HG03460 (cell line): ENCODE measurements at regions not wholly inside any gene's neighbourhood (a gene's known extent, or its start where the extent isn't known, plus 50 kb on each side); places are given as distances from the start of the nearest gene placed in this dataset.
"Not testable (repeated sequence)": the region's sequence is repeated elsewhere in the genome, so short reads cannot be mapped to it uniquely, and the experiment has no call there.

ENCODE experiments used
- ATAC-seq: cut with Tn5 transposase; IDR thresholded peaks from one replicate; pipeline ENCODE4 v1.9.1; 2021; ENCODE audit not compliant: unreplicated experiment

DNA sequence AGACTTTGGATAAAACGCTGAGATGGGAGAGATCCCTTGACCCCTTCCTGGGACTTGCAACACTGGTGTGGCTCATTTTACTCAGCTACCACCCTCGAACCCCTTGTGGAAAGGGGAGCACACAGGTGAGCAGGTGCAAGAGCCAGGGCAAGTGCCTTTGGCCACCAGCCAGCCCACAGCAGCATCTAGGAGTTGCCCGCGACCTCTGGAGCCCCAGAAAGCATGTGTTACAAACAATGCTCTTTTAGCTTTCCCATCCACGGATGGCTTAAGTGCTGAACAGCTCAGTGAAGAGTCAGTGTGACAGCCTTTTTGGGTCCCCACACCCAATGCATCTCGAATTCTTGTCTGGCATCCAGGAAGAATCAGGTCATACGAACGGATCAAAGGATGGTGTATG, 197.8 kb downstream of the MEMO1 start:
- ATAC-seq, result no peak

GRCh38 chr2:31812051-31812798, 198.6 kb downstream of the MEMO1 start:
- ATAC-seq, result peak; percentile 99

GRCh38 chr2:31811482-31811881, 199.3 kb downstream of the MEMO1 start:
- ATAC-seq, result no peak

- ATAC-seq, result no peak
Measured at GRCh38 chr2:31810200-31810917, 200.4 kb downstream of the MEMO1 start.

- no peak for ATAC-seq
Measured at GRCh38 chr2:31805688-31806087, 205.1 kb downstream of the MEMO1 start.

DNA sequence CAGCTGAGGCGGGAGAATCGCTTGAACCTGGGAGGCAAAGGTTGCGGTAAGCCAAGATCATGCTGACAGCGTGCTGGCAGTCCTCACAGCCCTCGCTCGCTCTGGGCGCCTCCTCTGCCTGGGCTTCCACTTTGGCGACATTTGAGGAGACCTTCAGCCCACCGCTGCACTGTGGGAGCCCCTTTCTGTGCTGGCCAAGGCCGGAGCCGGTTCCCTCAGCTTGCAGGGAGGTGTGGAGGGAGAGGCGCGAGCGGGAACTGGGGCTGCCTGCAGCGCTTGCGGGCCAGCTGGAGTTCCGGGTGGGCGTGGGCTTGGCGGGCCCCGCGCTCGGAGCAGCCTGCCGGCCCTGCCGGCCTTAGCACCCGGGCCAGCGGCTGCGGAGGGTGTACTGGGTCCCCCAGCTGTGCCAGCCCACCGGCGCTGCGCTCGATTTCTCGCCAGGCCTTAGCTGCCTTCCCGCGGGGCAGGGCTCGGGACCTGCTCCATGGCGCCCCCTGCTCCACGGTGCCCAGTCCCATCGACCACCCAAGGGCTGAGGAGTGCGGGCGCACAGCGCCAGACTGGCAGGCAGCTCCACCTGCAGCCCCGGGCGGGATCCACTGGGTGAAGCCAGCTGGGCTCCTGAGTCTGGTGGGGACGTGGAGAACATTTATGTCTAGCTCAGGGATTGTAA, 207.2 kb downstream of the MEMO1 start:
- not testable (repeated sequence) for ATAC-seq

DNA sequence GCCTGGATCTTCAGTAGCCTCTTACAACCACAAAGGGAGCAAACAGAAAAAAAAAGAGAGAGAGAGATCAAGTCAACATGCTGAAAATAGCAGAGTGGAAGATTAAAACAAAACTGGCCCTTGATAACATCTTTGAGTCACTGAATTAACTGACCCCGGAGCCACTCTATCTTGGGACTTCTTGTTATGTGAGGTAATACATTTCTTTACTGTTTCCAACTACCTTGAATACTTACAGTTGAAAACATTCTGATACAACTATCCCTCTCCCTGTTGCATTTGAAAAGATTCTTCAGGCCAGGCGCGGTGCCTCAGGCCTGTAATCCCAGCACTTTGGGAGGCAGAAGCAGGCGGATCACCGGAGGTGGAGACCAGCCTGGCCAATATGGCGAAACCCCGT, 208.1 kb downstream of the MEMO1 start:
- no peak for ATAC-seq

GRCh38 chr2:31799282-31799681, 211.5 kb downstream of the MEMO1 start:
- ATAC-seq, result not testable (repeated sequence)

GRCh38 chr2:31788273-31788672, 207.5 kb upstream of the SRD5A2 start:
- ATAC-seq, result no peak

GRCh38 chr2:31785876-31786275, 205.1 kb upstream of the SRD5A2 start:
- peak; percentile 86 for ATAC-seq

DNA sequence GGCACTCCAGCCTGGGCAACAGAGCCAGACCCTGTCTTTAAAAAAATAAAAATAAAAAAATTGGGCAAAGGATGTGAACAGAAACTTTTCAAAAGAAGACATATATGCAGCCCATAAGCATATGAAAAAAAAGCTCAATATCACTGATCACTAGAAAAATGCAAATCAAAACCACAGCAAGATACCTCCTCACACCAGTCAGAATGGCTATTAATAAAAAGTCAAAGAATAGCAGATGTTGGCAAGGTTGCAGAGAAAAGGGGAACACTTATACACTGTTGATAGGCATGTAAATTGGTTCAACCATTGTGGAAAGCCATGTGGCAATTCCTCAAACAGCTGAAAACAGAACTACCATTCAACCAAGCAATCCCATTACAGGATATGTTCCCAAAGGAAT, 204.1 kb upstream of the SRD5A2 start:
- no peak for ATAC-seq

- ATAC-seq, result not testable (repeated sequence)
Measured at GRCh38 chr2:31783446-31784091, 202.8 kb upstream of the SRD5A2 start.

DNA sequence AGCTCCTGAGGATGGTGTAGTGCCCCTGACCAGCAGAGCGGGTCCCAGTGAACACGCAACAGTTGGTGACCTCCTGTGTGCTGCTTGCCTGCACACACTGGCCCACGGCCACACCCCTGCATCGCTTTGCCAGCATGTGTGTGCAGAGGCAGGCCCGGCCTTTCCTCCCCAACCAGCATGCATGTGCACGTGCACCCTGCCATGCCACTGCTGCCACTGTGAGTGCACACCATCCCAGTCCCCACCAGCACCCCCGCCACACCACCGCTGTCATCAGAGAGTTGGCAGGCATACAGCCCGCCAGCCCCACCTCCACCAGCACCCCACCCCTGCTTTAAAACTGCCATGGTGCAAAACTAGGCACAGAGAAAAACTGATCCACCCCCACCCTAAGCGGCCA, 197.4 kb upstream of the SRD5A2 start:
- ATAC-seq, result no peak

GRCh38 chr2:31770741-31771140, 190.0 kb upstream of the SRD5A2 start:
- ATAC-seq, result no peak

- ATAC-seq, result no peak
Measured at GRCh38 chr2:31765078-31765945, 184.6 kb upstream of the SRD5A2 start.

- ATAC-seq, result no peak
Measured at GRCh38 chr2:31764169-31764568, 183.4 kb upstream of the SRD5A2 start.

- no peak for ATAC-seq
Measured at GRCh38 chr2:31762085-31762484, 181.3 kb upstream of the SRD5A2 start.

GRCh38 chr2:31757351-31757750, 176.6 kb upstream of the SRD5A2 start:
- ATAC-seq, result not testable (repeated sequence)

DNA sequence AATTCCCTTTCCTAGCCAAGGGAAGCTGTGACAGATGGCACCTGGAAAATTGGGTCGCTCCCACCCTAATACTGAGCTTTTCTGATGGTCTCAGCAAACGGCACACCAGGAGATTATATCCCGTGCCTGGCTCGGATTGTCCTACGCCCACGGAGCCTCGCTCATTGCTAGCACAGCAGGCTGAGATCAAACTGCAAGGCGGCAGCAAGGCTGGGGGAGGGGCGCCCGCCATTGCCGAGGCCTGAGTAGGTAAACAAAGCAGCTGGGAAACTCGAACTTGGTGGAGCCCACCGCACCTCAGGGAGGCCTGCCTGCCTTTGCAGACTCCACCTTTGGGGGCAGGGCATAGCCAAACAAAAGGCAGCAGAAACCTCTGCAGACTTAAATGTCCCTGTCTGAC, 168.0 kb upstream of the SRD5A2 start:
- not testable (repeated sequence) for ATAC-seq

DNA sequence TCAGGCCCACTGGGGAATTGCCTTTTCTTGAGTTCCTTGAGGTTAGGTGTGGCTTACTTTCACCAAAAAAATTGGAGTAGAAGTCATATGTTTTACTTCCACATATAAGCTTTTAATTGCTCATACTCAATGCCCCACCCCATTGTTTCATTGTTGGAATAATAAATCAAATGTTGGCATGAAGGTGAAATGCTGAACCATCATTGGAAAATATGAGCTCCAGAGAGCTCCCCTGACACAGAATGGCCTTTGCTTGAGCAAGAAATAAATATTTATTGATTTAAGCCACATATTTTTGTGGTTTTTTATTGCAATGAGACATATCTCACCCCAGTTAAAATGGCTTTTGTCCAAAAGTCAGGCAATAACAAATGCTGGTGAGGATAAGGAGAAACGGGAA, 167.3 kb upstream of the SRD5A2 start:
- no peak for ATAC-seq
